HG03520 (cell line): ENCODE measurements at regions not wholly inside any gene's neighbourhood (a gene's known extent, or its start where the extent isn't known, plus 50 kb on each side); places are given as distances from the start of the nearest gene placed in this dataset.
"Not testable (repeated sequence)": the region's sequence is repeated elsewhere in the genome, so short reads cannot be mapped to it uniquely, and the experiment has no call there.

ENCODE experiments used
- ATAC-seq: cut with Tn5 transposase; IDR thresholded peaks from one replicate; pipeline ENCODE4 v1.9.1; 2021; ENCODE audit warnings: mild to moderate bottlenecking, moderate library complexity; ENCODE audit not compliant: unreplicated experiment

GRCh38 chr6:57984575-57984974, 667.1 kb downstream of the PRIM2 start:
- not testable (repeated sequence) for ATAC-seq

GRCh38 chr6:57985734-57986133, 668.3 kb downstream of the PRIM2 start:
- not testable (repeated sequence) for ATAC-seq

- ATAC-seq, result peak; percentile 100
Observed at GRCh38 chr6:57986584-57986983, 669.2 kb downstream of the PRIM2 start.

GRCh38 chr6:57989520-57990080, 672.2 kb downstream of the PRIM2 start:
- not testable (repeated sequence) for ATAC-seq

GRCh38 chr6:57998858-57999619, 681.6 kb downstream of the PRIM2 start:
- ATAC-seq, result not testable (repeated sequence)

- not testable (repeated sequence) for ATAC-seq
Observed at GRCh38 chr6:58000233-58000632, 682.8 kb downstream of the PRIM2 start.

- peak; percentile 55 for ATAC-seq
Observed at GRCh38 chr6:58003417-58004167, 686.2 kb downstream of the PRIM2 start.

GRCh38 chr6:58007334-58008000, 690.0 kb downstream of the PRIM2 start:
- ATAC-seq, result not testable (repeated sequence)

- ATAC-seq, result not testable (repeated sequence)
Observed at GRCh38 chr6:58008001-58008335, 690.5 kb downstream of the PRIM2 start.

GRCh38 chr6:58011954-58012600, 694.6 kb downstream of the PRIM2 start:
- not testable (repeated sequence) for ATAC-seq

GRCh38 chr6:58016614-58017013, 699.2 kb downstream of the PRIM2 start:
- ATAC-seq, result not testable (repeated sequence)

- ATAC-seq, result not testable (repeated sequence)
Observed at GRCh38 chr6:58028188-58028587, 710.8 kb downstream of the PRIM2 start.

GRCh38 chr6:58038213-58038612, 720.8 kb downstream of the PRIM2 start:
- ATAC-seq, result not testable (repeated sequence)

- not testable (repeated sequence) for ATAC-seq
Observed at GRCh38 chr6:58046584-58046983, 729.2 kb downstream of the PRIM2 start.

- ATAC-seq, result not testable (repeated sequence)
Observed at GRCh38 chr6:58047389-58047788, 730.0 kb downstream of the PRIM2 start.

- not testable (repeated sequence) for ATAC-seq
Observed at GRCh38 chr6:58047865-58048264, 730.4 kb downstream of the PRIM2 start.

- not testable (repeated sequence) for ATAC-seq
Observed at GRCh38 chr6:58055465-58056176, 738.2 kb downstream of the PRIM2 start.

GRCh38 chr6:58059701-58060100, 742.3 kb downstream of the PRIM2 start:
- ATAC-seq, result not testable (repeated sequence)

- ATAC-seq, result not testable (repeated sequence)
Observed at GRCh38 chr6:58063542-58063941, 746.1 kb downstream of the PRIM2 start.
